Uterus (tissue), 3 donors: ENCODE measurements at regions not wholly inside any gene's neighbourhood (a gene's known extent, or its start where the extent isn't known, plus 50 kb on each side); places are given as distances from the start of the nearest gene placed in this dataset.

Experiments
- DNase-seq, 2 donors: peaks; one replicate each; pipeline ENCODE4 v3.0.0-alpha.2; 2019 to 2020
- H3K27ac ChIP-seq, 2 donors: fragments of 200-600 bp; sonication (generic); 1 replicate in 1 of 2; 2 replicates in 1 of 2; pipeline ENCODE4 v1.5.1; 2016 to 2018
- H3K27me3 ChIP-seq, 2 donors: fragments of 200-600 bp; sonication (generic); one replicate each; pipeline ENCODE4 v1.5.1; 2018 to 2019; ENCODE audit warnings: control low read depth in 1 of 2
- H3K36me3 ChIP-seq, 2 donors: fragments of 200-600 bp; sonication (generic); one replicate each; pipeline ENCODE4 v1.5.1; 2019; ENCODE audit warnings: control low read depth in 1 of 2
- H3K4me1 ChIP-seq, 2 donors: fragments of 200-600 bp; sonication (generic); one replicate each; pipeline ENCODE4 v1.5.1; 2018 to 2019; ENCODE audit warnings: control low read depth in 1 of 2
- H3K4me3 ChIP-seq, 2 donors: fragments of 200-600 bp; sonication (generic); 1 replicate in 1 of 2; 2 replicates in 1 of 2; pipeline ENCODE4 v1.5.1; 2018 to 2019; ENCODE audit warnings: mild to moderate bottlenecking in 1 of 2
- H3K9me3 ChIP-seq, 2 donors: fragments of 200-600 bp; sonication (generic); one replicate each; pipeline ENCODE4 v1.5.1; 2019; ENCODE audit warnings: control low read depth in 1 of 2
- CTCF ChIP-seq, 4 experiments: fragments of 200-600 bp in 2 of 4; fragments of 450-650 bp in 2 of 4; sonication (generic) in 2 of 4; IDR thresholded peaks; one replicate each; pipeline ENCODE4 v1.5.1; 2016 to 2019; ENCODE audit warnings: antibody characterized with exemption in 4 of 4, mild to moderate bottlenecking in 2 of 4, moderate library complexity in 1 of 4
- POLR2A ChIP-seq, 2 donors: fragments of 450-650 bp; IDR thresholded peaks; one replicate each; pipeline ENCODE4 v1.6.1; 2016; ENCODE audit warnings: antibody characterized with exemption in 2 of 2, mild to moderate bottlenecking in 1 of 2, moderate library complexity in 1 of 2
- intact Hi-C: fragments of 100-400 bp; cut with DNase I; formaldehyde crosslinking; loops from one replicate; pipeline ENCODE4 v1.15.1; 2023; ENCODE audit warnings: low total_unique reads
- donor health status: DM: yes; HTN: yes; CAD: no.

GRCh38 chr10:121243609-121244241 is 354.5 kb downstream of the FGFR2 start:
- H3K27ac ChIP-seq = no peak overlapping the region
- intact Hi-C loops = no loop called here
- no peak for TF ChIP-seq CTCF (IDR thresholded peaks at IDR 0.05)
- TF ChIP-seq POLR2A (IDR thresholded peaks at IDR 0.05) = no peak
- no peaks in the 10 kb centered on the region for H3K9me3 ChIP-seq
- no peak for DNase-seq
- H3K36me3 ChIP-seq = no peaks in the 10 kb centered on the region
- H3K27me3 ChIP-seq = no peaks in the 10 kb centered on the region
- no peaks in the 10 kb centered on the region for H3K4me1 ChIP-seq
- H3K4me3 ChIP-seq = no peak overlapping the region

GRCh38 chr10:121244818-121245217 is 353.4 kb downstream of the FGFR2 start:
- H3K4me1 ChIP-seq = no peaks in the 10 kb centered on the region
- no peak for DNase-seq
- H3K4me3 ChIP-seq = no peak overlapping the region
- intact Hi-C loops = no loop called here
- H3K27me3 ChIP-seq = no peaks in the 10 kb centered on the region
- H3K27ac ChIP-seq = no peak overlapping the region
- TF ChIP-seq CTCF (IDR thresholded peaks at IDR 0.05) (no peak), POLR2A (IDR thresholded peaks at IDR 0.05) (no peak)
- H3K9me3 ChIP-seq = no peaks in the 10 kb centered on the region
- H3K36me3 ChIP-seq = no peaks in the 10 kb centered on the region

- TF ChIP-seq CTCF (IDR thresholded peaks at IDR 0.05) = no peak
- TF ChIP-seq POLR2A (IDR thresholded peaks at IDR 0.05) = no peak
- Histone ChIP-seq H3K4me3 (no peak overlapping the region), H3K27ac (no peak overlapping the region), H3K9me3 (no peaks in the 10 kb centered on the region), H3K36me3 (no peaks in the 10 kb centered on the region), H3K4me1 (no peaks in the 10 kb centered on the region), H3K27me3 (no peaks in the 10 kb centered on the region)
- intact Hi-C loops = no loop called here
- no peak for DNase-seq
These were observed 352.5 kb downstream of the FGFR2 start for GRCh38 chr10:121245754-121246153.

- H3K9me3 ChIP-seq = no peaks in the 10 kb centered on the region
- no peak for DNase-seq
- H3K36me3 ChIP-seq = no peaks in the 10 kb centered on the region
- H3K27ac ChIP-seq = no peak overlapping the region
- H3K27me3 ChIP-seq = no peaks in the 10 kb centered on the region
- intact Hi-C loops = no loop called here
- no peak overlapping the region for H3K4me3 ChIP-seq
- H3K4me1 ChIP-seq = no peaks in the 10 kb centered on the region
- TF ChIP-seq CTCF (IDR thresholded peaks at IDR 0.05) = no peak
- TF ChIP-seq POLR2A (IDR thresholded peaks at IDR 0.05) = no peak
These were observed 350.0 kb downstream of the FGFR2 start for GRCh38 chr10:121248266-121248665.

- Histone ChIP-seq H3K27ac (no peak overlapping the region), H3K9me3 (no peaks in the 10 kb centered on the region), H3K4me3 (no peak overlapping the region), H3K4me1 (no peaks in the 10 kb centered on the region), H3K36me3 (no peaks in the 10 kb centered on the region), H3K27me3 (no peaks in the 10 kb centered on the region)
- TF ChIP-seq CTCF (IDR thresholded peaks at IDR 0.05) = no peak
- no peak for TF ChIP-seq POLR2A (IDR thresholded peaks at IDR 0.05)
- no peak for DNase-seq
- intact Hi-C loops = no loop called here
These were observed 347.1 kb downstream of the FGFR2 start for GRCh38 chr10:121250995-121251764.
